Activated CD4-positive, alpha-beta T cell treated with anti-CD3 and anti-CD28 coated beads, Interleukin-2, amount 10 ng/mL, durations not matched to agents 24 days and 14 days (primary cell): ENCODE measurements at regions not wholly inside any gene's neighbourhood (a gene's known extent, or its start where the extent isn't known, plus 50 kb on each side); places are given as distances from the start of the nearest gene placed in this dataset.

Experiments used
- DNase-seq: peaks from one replicate; pipeline ENCODE4 v3.0.0; 2022
- H3K27ac Mint-ChIP-seq: one replicate; pipeline ENCODE4 v1.8.0; 2022; ENCODE audit warnings: mild to moderate bottlenecking, mixed read lengths
- H3K27me3 Mint-ChIP-seq: one replicate; pipeline ENCODE4 v1.8.0; 2022; ENCODE audit warnings: mixed read lengths
- H3K36me3 Mint-ChIP-seq: one replicate; pipeline ENCODE4 v1.8.0; 2022; ENCODE audit warnings: low read depth, mild to moderate bottlenecking, mixed read lengths
- H3K4me1 Mint-ChIP-seq: one replicate; pipeline ENCODE4 v1.8.0; 2021; ENCODE audit warnings: mixed read lengths
- H3K4me3 Mint-ChIP-seq: one replicate; pipeline ENCODE4 v1.8.0; 2022; ENCODE audit warnings: mild to moderate bottlenecking, moderate library complexity, mixed read lengths
- H3K9me3 Mint-ChIP-seq: one replicate; pipeline ENCODE4 v1.8.0; 2021; ENCODE audit warnings: mixed read lengths
- intact Hi-C: fragments of 100-400 bp; cut with micrococcal nuclease; formaldehyde crosslinking; loops from one replicate; pipeline ENCODE4 v1.15.1; 2023

DNA sequence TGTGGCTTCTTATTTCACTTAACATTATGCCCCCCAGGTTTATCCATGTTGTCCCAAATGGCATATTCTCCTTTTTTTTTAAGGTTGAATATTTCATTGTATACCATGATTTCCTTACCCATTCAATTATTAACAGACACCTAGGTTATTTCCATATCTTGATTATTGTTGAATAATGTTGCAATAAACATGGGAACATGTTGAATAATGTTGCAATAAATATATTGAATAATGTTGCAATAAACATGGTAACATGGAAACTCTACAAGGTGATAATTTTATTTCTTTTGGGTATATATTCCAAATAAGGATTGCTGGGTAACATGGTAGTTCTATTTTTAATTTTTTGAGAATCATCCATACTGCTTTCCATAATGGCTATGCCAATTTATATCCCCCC is 648.1 kb downstream of the MMUT start:
- no peak overlapping the region for H3K4me3 Mint-ChIP-seq
- no peaks in the 10 kb centered on the region for H3K27me3 Mint-ChIP-seq
- H3K36me3 Mint-ChIP-seq: no peaks in the 10 kb centered on the region
- intact Hi-C loops: no loop called here
- no peak for DNase-seq
- H3K4me1 Mint-ChIP-seq: no peaks in the 10 kb centered on the region
- H3K9me3 Mint-ChIP-seq: no peaks in the 10 kb centered on the region
- no peak overlapping the region for H3K27ac Mint-ChIP-seq

DNA sequence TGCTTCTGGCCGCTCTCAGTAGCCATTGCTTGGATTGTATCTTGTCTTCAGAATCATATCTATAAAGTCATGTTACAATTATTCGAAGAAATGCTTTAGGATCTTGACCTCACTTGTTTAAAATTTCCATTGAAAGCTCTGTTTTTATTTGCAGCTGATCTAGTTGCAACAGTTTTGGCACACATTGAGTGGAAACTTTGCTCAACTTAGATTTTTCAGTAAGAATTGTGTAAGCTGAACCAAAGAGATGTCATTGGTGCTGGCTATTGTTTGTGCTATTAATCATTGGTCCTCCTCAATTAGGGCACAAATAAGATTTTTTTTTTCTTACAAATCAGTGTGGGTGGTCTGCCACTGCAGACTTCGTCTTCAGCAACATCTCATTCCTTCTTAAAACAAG is 649.2 kb downstream of the MMUT start:
- H3K36me3 Mint-ChIP-seq: no peaks in the 10 kb centered on the region
- no peak for DNase-seq

DNA sequence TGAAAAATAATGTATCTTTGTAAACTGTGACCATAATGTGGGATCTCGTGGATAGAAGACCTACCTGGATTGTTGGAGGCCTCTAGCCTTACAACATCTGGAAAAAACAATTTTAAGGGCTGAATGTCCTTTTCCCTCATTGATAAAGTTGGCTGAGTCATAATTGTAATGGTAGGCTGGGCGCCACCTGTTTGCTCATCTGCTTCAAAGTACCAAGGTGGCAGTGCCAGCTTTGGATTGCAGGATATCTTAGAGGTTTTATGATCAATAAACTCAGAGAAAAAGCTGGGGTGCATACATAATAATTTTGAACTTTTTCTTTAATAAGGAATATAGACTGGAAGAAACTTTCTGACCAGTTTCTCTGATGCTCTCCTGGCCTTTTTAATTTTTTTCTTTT is 653.4 kb downstream of the MMUT start:
- H3K4me3 Mint-ChIP-seq: no peak overlapping the region
- no peaks in the 10 kb centered on the region for H3K9me3 Mint-ChIP-seq
- H3K36me3 Mint-ChIP-seq: no peaks in the 10 kb centered on the region
- H3K4me1 Mint-ChIP-seq: no peaks in the 10 kb centered on the region
- intact Hi-C loops: no loop called here
- H3K27ac Mint-ChIP-seq: no peak overlapping the region
- no peak for DNase-seq
- H3K27me3 Mint-ChIP-seq: no peaks in the 10 kb centered on the region

More for the DNA sequence above, 649.2 kb downstream of the MMUT start:
- no peak overlapping the region for H3K27ac Mint-ChIP-seq
- no peaks in the 10 kb centered on the region for H3K4me1 Mint-ChIP-seq
- no peaks in the 10 kb centered on the region for H3K27me3 Mint-ChIP-seq
- intact Hi-C loops: no loop called here
- H3K4me3 Mint-ChIP-seq: no peak overlapping the region
- no peaks in the 10 kb centered on the region for H3K9me3 Mint-ChIP-seq

DNA sequence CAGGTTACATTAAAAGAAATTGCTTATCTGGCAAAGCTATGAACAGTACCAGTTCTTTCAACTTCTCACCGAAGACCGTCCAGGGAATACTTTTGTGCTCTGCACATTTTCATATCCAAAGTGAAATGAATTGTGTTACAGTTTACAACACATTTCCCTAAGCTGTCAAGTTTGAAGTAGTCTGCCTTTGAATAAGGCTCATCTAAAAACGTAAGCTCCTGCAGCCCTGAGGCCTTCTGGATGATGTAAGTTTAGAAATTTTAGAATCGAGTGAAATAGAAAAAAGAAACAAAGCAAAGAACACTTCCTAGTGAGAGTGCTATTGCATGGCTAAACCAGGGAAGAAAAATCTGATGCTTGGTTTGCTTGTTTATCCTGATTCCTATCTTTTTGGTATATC is 653.8 kb downstream of the MMUT start:
- no peaks in the 10 kb centered on the region for H3K27me3 Mint-ChIP-seq
- intact Hi-C loops: no loop called here
- H3K4me3 Mint-ChIP-seq: no peak overlapping the region
- no peak for DNase-seq
- H3K27ac Mint-ChIP-seq: no peak overlapping the region
- H3K36me3 Mint-ChIP-seq: no peaks in the 10 kb centered on the region
- H3K9me3 Mint-ChIP-seq: no peaks in the 10 kb centered on the region
- H3K4me1 Mint-ChIP-seq: no peaks in the 10 kb centered on the region

DNA sequence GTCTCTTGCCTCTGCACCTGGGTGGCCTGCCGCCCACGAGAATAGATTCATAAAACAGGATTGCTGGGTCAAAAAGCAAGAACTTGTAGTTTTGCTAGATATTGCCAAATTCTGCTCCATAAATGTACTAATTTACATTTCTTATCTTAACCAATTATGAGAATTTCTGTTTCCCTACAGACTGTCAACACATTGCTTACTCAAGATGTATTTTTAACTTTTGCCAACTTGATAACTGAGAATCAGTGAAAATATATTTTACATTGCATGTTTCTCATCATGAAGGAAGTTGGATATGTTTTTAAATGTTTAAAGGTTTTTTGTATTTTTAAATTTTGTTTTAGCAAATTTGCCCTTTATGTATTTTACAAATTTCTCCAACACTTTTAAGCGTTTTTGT is 664.8 kb downstream of the MMUT start:
- Mint-ChIP-seq H3K9me3 (no peaks in the 10 kb centered on the region), H3K27ac (no peak overlapping the region)

DNA sequence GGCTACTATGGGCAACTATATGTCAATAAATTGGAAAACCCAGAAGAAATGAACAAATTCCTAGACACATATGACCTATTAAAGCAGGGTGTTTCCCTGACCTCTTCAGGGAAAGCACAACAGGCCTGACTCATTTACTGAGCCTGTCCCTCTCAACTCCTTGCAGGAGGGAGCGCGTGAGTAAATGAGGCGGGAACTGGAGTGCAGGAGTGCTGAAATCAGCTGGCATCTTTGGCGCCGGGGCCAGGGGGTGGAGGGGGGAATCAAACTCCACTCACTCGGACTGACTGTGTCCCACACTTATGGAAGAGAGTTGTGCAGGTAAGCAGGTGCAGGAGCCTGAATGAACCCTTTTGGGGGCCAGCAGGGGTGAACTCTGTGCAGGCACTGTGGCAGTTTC is 671.2 kb upstream of the PTCHD4 start:
- no peak overlapping the region for H3K4me3 Mint-ChIP-seq
- H3K9me3 Mint-ChIP-seq: no peaks in the 10 kb centered on the region
- DNase-seq: no peak
- no peaks in the 10 kb centered on the region for H3K36me3 Mint-ChIP-seq
- no peaks in the 10 kb centered on the region for H3K4me1 Mint-ChIP-seq
- no peaks in the 10 kb centered on the region for H3K27me3 Mint-ChIP-seq
- intact Hi-C loops: no loop called here
- no peak overlapping the region for H3K27ac Mint-ChIP-seq

More for the DNA sequence above, 664.8 kb downstream of the MMUT start:
- no peak overlapping the region for H3K4me3 Mint-ChIP-seq
- H3K27me3 Mint-ChIP-seq: no peaks in the 10 kb centered on the region
- DNase-seq: no peak
- H3K4me1 Mint-ChIP-seq: no peaks in the 10 kb centered on the region
- H3K36me3 Mint-ChIP-seq: no peaks in the 10 kb centered on the region
- intact Hi-C loops: no loop called here

DNA sequence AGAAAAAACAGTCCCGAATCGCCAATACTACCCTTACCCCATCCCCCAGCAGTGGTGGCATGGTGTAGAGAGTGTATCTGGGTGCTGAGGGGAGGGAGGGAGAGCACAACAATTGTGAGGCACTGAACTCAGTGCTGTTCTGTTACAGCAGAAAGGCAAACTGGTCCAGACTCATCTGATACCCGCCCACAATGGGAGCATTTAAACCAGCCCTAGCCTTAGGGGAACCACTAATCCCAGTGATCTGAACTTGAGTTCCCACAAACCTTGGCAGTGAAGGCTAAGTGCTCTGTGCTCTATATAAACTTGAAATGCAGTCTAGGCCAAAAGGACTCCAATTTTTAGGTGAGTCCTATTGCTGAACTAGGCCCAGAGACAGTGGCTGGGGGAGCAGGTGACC is 666.4 kb upstream of the PTCHD4 start:
- Mint-ChIP-seq H3K36me3 (no peaks in the 10 kb centered on the region), H3K27me3 (no peaks in the 10 kb centered on the region)

DNA sequence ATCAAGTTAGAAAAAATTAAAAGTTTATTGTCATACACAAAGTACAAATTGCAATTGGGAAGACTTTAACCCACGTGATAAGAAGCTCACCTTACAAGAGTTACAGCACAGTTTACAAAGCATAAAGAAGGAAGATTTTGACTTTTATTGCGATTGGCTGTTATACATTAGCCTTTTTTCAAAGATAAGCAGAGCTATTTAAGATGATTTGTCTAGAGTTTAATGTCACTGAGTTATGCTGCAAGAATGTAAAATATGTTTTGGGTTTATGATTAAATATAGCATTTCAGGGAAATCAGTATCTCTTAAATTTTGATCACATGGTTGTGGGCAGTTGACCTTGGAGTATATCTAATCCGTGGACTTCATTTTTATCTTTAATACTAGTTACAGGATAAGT is 664.2 kb upstream of the PTCHD4 start:
- Mint-ChIP-seq H3K27me3 (no peaks in the 10 kb centered on the region), H3K9me3 (no peaks in the 10 kb centered on the region), H3K4me1 (no peaks in the 10 kb centered on the region), H3K36me3 (no peaks in the 10 kb centered on the region), H3K4me3 (no peak overlapping the region), H3K27ac (no peak overlapping the region)
- no peak for DNase-seq
- intact Hi-C loops: no loop called here

More for the DNA sequence above, 666.4 kb upstream of the PTCHD4 start:
- Mint-ChIP-seq H3K4me3 (no peak overlapping the region), H3K4me1 (no peaks in the 10 kb centered on the region), H3K9me3 (no peaks in the 10 kb centered on the region), H3K27ac (no peak overlapping the region)
- intact Hi-C loops: no loop called here
- no peak for DNase-seq

DNA sequence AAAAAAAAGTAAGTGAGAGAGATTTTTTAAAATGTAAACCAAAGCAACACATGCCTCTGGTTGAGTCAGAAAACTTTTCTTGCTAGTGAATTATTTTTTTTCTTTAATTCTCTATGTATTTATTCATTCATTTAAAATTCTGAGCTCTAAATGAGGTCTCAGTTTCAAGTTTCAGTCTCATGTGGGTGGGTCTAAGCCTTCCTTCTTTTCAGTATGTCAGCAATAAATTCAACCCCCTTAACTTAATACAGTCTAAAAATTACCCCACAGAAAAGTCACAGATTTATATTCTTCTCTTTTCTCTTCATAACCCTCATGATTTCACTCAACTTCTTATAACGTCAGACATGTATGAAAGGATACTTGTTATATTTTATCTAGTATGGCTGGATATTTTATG is 663.3 kb upstream of the PTCHD4 start:
- Mint-ChIP-seq H3K36me3 (no peaks in the 10 kb centered on the region), H3K9me3 (no peaks in the 10 kb centered on the region), H3K4me3 (no peak overlapping the region), H3K27me3 (no peaks in the 10 kb centered on the region), H3K4me1 (no peaks in the 10 kb centered on the region), H3K27ac (no peak overlapping the region)
- intact Hi-C loops: no loop called here
- no peak for DNase-seq

DNA sequence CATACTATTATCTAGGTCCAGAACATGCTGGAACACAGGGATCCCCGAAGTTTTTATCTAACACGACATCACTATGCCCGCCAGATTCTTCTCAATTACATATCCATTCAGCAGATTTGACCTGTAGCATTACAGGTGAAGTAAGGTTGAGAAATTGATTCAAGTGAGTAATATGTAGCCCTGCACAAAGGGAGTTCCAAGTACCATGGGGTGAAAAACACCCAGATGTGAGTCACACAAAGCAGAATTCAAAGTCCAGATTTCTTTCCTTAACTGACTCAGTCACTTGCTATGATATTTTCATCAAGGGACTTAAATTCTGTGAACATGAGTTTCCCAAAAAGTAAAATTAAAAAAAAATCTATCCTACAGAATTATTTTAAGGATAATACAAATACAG is 655.4 kb upstream of the PTCHD4 start:
- intact Hi-C loops: no loop called here
- H3K36me3 Mint-ChIP-seq: no peaks in the 10 kb centered on the region
- no peaks in the 10 kb centered on the region for H3K9me3 Mint-ChIP-seq
- no peak for DNase-seq
- H3K27ac Mint-ChIP-seq: no peak overlapping the region
- H3K4me1 Mint-ChIP-seq: no peaks in the 10 kb centered on the region
- no peak overlapping the region for H3K4me3 Mint-ChIP-seq
- H3K27me3 Mint-ChIP-seq: no peaks in the 10 kb centered on the region

DNA sequence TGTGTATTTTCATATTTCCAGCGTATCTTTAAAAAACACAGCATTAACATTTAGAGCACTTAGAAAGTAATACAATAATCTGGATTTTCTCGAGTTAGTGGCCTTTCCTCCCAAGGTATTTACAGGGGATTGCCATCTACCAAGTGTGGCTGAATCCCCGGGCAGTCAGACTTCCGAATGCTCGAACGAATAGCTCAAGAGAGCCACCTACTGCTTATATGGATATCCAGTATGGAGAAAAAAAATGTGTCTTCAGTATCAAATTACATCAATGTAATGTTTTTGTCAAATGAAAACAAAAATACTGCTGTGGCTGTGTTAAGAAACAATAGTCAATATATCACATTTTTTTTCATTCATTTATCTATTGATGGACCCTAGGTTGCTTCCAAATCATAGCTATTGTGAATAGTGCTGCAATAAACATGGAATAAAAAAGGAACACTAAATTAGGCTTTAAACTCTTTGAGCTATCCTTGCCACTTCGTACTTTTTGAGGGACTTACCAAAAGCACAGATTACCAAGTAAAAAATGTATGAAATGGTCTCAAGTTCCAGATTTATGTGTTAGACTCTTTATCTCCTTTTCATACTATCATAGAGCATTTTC is 654.5 kb upstream of the PTCHD4 start:
- DNase-seq: no peak
- H3K36me3 Mint-ChIP-seq: no peaks in the 10 kb centered on the region
- H3K4me1 Mint-ChIP-seq: no peaks in the 10 kb centered on the region
- intact Hi-C loops: no loop called here
- H3K27me3 Mint-ChIP-seq: no peaks in the 10 kb centered on the region
- H3K27ac Mint-ChIP-seq: no peak overlapping the region
- no peak overlapping the region for H3K4me3 Mint-ChIP-seq
- no peaks in the 10 kb centered on the region for H3K9me3 Mint-ChIP-seq

DNA sequence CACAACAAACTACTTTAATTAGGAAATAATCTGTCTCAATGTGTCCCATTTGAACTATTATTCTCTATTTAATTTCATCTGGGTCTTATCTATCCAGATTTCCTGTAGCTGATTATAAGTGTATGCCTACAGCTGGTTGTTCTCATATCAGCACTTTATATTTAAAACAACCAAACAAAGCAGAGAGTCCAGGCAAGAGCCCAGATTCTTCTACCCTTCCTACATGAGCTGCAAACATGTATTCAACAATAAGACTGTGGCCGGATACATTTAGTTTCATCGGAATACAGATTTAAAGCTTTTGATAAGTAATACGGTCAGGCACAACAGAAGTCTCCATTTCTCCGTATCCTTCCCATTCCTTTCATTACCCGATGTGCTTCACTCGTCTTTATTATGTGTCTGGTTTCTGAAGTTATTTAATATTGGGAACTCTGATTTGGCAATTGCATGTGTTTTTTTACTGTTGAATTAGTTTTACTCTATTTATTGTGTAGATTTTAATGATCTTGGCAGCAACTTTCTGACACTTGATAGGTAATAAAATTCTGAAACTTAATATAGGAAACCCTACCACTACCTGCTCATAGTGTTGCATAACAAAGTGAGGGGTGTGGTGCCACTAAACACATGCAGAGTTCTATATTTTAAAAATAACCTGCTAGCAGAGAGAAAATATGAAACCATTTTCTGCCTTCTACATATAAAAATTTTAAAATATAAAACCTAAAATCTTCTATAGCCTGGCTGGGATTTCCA is 653.5 kb upstream of the PTCHD4 start:
- DNase-seq: no peak
- no peak overlapping the region for H3K4me3 Mint-ChIP-seq
- no peaks in the 10 kb centered on the region for H3K27me3 Mint-ChIP-seq
- no peak overlapping the region for H3K27ac Mint-ChIP-seq
- no peaks in the 10 kb centered on the region for H3K9me3 Mint-ChIP-seq
- intact Hi-C loops: loop anchor here (5.0 kb wide), 1 partner anchor 977 kb away; no protein-coding TSS in a partner anchor
- no peaks in the 10 kb centered on the region for H3K4me1 Mint-ChIP-seq
- H3K36me3 Mint-ChIP-seq: no peaks in the 10 kb centered on the region

DNA sequence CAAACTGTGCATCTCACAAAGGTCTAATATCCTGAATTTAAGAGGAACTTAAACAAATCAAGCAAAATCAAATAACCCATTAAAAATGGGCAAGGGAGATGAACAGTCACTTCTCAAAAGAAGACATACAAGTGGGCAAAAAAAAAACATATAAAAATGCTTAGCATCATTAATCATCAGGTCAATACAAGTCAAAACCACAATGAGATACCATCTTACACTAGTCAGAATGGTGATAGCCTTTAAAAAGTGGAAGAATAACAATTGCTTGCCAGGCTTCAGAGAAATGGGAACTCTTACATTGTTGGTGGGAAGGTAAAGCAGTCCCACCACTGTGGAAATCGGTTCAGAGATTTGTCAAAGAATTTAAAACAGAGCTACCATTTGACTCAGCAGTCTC is 646.7 kb upstream of the PTCHD4 start:
- Mint-ChIP-seq H3K4me3 (no peak overlapping the region), H3K27ac (no peak overlapping the region), H3K36me3 (no peaks in the 10 kb centered on the region), H3K27me3 (no peaks in the 10 kb centered on the region), H3K9me3 (no peaks in the 10 kb centered on the region), H3K4me1 (no peaks in the 10 kb centered on the region)
- no peak for DNase-seq
- intact Hi-C loops: no loop called here

DNA sequence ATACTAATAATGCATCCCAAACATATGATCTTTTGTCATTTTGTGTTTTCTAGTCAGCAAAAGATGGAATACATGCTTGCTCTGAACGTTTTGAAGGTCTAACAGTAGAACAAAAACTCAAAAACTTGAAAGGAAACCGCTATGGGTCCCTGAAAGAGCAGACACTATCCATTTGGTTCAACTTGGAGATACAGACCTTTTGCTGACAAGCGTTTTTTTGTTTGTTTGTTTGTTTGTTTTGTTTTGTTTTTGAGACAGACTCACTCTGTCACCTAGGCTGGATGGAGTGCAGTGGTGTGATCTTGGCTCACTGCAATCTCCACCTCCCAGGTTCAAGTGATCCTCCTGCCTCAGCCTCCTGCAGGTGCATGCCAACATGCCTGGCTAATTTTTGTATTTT is 644.3 kb upstream of the PTCHD4 start:
- intact Hi-C loops: no loop called here
- DNase-seq: no peak
- no peak overlapping the region for H3K4me3 Mint-ChIP-seq

DNA sequence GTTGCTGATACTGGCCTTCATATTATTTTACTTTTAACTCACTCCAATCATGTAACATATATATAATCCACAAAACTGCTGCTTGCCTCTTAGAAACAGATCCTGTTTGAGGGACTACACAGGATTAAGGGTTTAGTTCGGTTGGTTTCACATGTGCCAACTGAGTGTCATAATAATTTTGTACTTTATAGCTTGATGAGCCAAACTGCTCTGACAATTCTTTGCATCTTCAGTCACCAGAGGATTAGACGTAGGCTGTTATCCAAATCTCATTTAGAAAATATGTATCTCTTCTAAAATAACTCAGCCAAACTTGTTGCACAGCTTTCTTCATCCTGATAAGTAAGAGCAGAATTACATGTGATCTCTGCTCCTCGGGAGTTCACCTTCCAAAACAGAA is 643.6 kb upstream of the PTCHD4 start:
- H3K4me1 Mint-ChIP-seq: no peaks in the 10 kb centered on the region
- H3K9me3 Mint-ChIP-seq: peaks cover 3% of the 10 kb centered on the region
- no peaks in the 10 kb centered on the region for H3K27me3 Mint-ChIP-seq
- H3K27ac Mint-ChIP-seq: no peak overlapping the region
- no peaks in the 10 kb centered on the region for H3K36me3 Mint-ChIP-seq
- no peak overlapping the region for H3K4me3 Mint-ChIP-seq
- intact Hi-C loops: no loop called here
- no peak for DNase-seq

More for the DNA sequence above, 644.3 kb upstream of the PTCHD4 start:
- no peaks in the 10 kb centered on the region for H3K4me1 Mint-ChIP-seq
- H3K9me3 Mint-ChIP-seq: peaks cover 3% of the 10 kb centered on the region
- H3K27ac Mint-ChIP-seq: no peak overlapping the region
- no peaks in the 10 kb centered on the region for H3K27me3 Mint-ChIP-seq
- no peaks in the 10 kb centered on the region for H3K36me3 Mint-ChIP-seq
